NCI-H1436 treated with DMSO at 0.1 percent for 48 hours (cell line): ENCODE measurements at regions not wholly inside any gene's neighbourhood (a gene's known extent, or its start where the extent isn't known, plus 50 kb on each side); places are given as distances from the start of the nearest gene placed in this dataset.

Experiments
- DNase-seq: peaks from one replicate; lab custom pipeline; 2025; lab: John Stamatoyannopoulos, UW

DNA sequence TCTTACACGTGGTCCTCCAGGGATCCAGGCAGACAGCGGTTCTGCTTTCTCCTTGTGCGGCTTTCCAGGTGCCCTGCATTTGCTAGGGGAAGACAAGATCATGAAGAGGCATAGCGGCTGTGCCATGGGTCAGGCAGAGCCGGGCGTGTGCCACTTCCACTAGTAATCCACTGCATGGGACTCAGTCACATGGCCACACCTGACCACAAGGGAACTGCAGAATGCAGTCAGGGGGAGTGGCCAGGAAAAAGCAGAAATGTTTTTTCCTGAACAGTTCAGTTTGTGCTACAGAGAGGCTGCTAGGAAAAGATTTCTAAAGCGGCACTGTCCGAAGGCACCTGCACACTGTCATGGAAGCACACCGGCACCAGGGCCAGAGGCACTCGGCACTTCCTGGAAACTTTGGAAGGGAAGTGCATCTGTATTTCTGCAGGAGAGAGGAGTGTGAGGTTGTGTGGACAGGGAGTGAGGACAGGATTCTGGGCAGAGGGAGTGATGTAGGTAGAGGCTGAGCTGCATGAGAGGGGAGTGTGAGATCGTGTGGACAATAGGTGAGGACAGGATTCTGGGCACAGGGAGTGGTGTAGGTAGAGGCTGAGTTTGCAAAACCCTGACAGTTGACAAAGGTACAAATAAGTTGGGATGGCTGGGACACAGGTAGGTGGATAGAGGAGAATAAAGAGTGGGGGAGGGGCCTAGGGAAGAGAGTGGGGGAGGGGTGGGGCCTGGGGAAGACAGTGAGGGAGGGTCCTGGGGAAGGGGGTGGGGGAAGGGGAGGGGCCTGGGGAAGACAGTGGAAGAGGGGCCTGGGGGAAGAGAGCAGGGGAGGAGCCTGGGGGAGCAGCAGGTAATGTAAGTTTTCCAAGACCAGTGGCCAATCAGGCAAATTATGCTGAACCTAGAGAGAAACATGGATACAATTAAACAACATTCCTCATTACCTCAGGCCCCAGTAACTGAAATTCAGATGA, 1436.3 kb downstream of the TBC1D22A start:
- no peak for DNase-seq

DNA sequence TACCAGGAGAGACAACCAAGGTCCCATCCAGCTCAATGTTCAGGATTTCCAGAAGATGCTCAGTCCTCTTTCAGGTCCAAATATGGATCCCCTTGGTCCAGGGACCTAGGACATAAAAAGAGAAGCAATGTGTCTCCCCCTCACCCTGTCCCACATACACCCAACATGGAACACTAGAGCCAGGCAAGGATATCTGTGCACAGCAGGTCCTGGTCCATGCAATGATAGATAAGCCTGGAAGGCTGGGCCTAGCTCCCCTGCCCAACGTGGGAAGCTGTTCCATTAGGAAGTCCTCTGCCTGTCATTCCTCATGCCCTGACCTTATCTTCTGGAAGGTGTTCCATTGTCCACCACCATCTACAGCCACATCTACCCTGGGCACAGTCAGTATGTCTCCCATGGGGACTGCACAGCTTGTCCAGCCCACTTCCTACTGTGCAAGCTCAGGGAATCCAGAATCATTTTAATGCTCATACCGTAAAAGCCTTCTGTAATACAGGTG, 1434.8 kb downstream of the TBC1D22A start:
- DNase-seq = no peak

DNA sequence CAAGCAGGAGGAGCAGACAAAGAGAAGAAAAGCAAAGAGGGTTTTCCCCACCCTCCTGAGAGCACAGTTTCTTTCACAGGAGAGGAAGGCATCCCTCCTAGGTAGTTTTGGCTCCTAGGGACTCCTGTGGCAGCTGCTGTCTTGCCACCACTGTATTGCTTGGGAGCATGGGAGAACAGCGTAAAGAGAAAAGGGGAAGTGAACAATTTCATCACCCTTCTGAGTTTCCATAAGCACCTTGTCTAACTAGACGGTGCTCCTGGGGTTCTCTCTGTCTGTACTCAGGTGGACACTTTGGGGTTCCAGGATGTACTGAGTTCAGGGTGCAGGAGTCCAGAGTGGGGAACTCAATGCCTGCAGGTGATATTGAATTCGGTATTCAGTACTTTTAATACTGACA, 1430.5 kb downstream of the TBC1D22A start:
- no peak for DNase-seq

DNA sequence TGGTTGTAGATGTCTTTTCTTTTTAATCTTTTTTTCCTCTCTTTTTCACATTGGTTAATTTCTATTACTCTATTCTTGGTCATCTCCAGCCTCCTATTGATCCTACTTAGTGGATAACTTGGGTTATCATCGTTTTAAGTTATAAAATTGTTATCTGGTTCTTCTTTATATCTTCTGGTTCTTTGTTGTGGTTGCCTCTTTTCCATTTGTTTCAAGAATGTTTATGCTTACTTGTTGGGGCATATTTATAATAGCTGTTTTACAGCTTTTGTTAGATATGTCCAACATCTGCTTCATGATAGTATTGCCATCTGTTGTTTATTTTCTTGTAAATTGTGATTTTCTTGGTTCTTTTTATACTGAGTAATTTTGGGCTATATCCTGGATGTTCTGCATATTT, 1429.6 kb downstream of the TBC1D22A start:
- DNase-seq = no peak

DNA sequence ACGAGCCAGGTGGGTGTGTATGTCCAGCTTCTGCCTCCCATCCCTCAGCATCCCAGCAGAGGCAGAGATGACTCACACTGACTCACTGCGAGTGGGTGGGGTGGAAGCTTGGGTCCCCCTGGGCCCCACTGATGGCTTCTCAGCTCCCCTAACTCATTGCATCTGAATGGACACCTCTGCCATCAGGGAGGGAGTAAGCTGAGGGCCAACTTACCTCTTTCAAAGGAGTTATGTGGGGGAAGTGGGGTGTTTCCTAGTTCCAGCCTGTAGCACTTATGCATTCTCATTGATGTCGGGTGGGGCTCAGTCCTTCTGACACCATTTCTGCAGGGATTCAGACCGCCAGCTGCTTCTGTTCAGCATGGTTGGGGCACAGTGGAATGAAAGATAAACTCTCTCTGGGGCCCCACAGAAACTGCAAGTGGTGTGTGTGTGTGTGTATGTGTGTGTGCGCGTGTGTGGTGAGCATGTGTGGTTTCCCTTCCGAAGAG, 1425.8 kb downstream of the TBC1D22A start:
- DNase-seq = no peak

DNA sequence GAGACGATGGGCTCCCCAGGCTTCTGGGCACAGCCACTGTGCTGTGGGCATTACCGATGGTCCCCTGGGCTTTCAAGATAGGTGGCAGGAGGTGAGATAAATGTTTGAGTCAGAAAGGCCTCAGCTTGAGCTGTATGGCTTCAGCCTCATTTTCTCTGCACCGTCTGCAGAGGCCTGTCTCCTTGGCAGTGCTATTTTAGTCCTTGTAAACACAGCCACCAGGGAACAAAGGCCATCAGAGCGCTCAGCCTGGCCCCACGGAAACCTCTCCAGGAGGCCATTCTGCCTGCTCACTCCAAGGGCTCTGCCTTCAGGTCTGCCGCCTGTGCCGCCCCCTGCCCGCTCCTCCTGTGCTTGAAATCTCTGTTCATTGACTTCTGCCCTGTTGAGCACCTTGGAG, 1424.9 kb downstream of the TBC1D22A start:
- DNase-seq = no peak

DNA sequence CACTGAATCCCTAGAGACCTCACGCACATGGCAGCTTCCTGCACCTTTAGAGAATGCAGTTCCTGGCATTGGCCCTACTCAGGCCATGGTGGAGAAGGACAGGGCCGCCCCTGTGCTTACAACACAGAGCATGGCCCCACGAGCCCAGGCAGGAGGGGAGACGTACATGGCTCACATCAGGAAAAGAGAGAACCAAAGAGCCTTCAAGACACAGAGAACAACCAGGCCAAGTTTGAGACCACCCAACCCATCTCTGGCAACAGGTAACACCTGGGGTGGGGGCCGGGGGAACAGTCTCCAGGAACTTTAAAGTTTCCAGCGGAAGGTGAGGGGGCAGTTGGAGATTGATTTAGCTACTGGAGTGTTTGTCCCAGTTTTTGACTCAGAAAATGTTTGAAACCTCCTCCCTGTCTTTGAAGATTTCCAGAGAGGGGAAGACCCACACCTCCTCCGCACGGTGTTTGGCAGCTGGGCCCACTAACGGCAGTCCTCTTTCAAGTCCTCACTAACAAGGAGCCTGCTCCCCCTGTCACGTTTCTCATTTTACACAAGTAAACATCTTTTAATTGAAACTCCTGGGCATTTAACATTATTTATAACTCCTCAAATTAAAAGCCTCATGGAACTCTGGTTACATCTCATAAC, 1423.8 kb downstream of the TBC1D22A start:
- DNase-seq = no peak

DNA sequence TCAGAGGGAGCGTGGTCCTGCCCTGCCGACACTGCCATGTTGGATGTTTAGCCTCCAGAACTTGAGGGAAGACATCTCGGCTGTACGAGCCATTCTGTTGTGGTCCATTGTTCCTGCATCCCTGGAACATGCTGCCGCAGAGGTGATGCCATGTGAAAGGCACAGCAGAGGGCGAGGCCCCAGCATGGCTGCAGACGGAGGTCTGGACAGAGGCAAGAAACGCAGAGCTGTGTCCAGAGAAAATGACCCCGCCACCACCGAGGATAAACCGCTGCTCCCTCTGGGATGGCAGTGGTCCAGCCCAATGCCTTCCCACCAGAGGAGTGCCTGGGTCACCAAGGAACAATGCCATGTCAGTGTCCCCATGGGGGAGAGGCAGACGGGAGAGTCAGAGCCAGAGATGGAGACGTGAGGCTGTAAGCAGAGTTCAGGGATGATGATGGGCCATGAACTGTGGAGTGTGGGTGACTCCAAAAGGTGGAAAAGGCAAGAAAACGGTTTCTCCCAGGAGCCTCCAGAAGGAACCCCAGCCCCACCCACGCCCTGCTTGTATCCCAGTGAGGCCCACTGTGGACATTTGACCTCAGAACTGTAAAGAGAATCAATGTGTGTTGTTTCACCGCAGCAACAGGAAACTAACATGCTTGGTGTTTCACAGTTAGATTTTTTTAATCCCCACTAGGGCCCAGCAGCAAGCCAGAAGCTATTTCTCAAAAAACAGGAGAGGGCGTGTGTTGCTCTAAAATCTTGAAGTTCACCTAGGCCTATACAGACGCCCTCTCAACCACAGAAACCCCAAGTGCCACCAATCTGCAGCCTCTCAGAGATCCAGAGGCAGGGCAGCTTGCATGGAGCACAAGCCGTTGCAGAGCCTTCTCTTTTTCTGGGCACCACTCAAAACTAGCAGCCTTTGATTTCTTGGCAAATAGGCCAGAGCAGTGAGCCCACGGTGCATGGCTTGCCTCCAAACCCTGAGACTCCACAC, 1422.9 kb downstream of the TBC1D22A start:
- DNase-seq = no peak

DNA sequence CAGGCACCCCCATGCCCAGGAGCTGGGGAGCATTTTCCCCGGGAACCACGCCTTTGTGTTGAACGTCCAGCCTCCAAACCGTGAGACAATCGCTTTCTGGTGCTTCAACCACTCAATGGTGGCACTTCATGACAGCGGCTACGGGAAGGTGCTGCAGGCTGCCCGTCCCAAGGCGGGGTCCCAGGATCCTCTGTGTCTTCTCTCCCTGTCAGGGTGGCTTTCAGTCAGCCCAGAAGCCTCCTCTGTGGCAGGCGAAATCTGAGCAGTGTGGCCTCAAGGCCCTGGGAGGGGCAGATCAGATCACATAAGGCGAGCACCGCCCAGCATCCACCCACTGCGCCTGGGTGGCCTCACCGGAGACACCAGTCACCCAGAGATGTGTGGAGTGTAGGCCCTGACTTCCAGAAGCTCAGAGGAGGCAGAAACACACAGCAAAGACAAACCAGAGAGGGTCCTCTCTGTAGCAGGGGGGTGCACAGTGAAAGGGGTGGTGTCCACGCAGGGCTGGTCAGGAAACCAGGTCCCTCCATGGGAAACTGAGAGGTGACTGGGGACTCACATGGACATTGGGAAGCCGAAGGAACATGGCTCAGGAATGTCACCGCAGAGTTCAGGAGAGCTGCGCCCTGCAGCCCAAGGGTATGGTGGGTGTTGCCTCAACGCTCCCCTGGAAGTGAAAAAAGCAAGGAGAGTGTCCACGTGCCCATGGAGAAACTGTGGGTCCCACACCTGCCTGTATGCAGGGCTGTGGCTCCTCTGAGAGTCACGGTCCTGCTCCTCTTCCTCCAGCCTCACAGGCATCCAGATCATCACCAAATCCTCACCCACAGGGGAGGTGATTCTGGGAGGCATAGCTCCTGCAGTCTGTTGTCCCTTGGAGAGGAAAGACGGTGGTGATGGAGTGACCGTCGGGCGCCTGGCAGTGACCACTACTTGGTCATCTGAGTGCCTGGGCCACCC, 1420.7 kb downstream of the TBC1D22A start:
- no peak for DNase-seq

DNA sequence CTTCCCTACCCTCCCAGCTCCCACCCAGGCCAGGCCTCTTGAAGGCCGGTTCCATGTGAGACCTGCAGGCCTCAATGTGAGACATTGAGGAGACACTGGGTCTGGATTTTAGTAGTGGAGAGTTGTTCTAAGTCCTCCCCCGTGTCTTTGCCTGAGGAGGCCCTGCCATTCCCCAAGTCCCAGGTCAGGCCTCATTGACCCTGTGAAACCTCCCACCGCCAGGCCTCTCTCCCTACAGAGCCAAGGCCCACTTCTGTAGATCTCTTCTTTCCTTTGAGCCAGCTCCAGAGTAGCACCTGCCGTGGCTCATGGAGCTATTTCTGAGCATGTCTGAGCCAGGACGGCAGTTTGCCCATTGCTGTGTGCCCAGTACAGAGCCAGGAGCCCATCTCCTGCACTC, 1419.6 kb downstream of the TBC1D22A start:
- no peak for DNase-seq

DNA sequence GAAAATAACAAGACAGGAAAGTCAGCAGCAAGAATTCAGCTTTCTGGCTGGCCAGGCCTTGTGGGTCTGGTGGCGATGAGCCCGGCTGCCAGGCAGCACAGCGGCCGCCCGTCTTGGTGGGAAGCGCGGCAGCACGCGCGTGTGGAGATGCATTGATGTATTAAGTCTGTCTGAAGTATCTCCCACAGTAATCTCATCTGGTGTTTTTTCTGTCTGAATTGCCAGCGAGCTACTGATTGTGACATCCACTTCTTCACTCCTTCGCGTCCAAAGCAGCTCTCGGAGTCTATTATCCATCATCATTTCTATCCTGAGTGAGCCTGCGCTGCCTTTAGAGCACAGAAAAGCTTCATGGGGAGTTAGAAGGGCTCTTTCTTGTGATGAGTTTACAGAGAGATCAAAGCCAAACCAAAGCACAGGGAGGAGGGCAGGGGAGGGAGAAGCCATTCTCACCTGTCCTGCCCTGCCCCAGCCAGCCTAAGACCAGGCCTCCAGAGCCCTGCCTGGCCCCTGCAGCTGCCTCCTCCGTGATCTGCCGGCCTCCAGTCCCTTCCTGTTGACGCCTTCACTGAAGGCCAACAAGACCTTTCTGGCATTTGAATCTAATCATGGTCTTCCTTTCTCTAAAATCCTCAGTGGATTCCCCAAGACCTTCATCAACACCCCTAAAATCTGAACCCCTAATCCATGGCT, 1419.0 kb downstream of the TBC1D22A start:
- no peak for DNase-seq

DNA sequence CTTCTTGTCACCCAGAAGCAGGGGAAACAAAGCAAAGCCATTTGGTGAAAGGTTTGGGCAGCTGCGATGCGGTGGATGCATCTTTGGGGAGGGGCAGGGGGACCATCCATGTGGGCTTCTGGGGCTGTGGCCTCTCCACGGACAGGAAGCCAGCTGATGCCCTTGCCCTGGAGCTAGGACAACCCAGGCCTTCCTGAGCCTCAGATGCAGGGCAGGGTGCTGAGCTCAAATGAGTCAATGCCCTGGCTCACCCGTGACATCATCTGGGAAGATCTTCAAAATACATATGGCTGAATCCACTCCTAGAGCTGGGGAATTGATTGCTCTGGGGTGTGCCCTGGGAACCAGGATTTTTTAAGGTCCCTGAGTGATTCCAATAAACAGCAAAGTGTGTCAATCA, 1418.2 kb downstream of the TBC1D22A start:
- DNase-seq = no peak

DNA sequence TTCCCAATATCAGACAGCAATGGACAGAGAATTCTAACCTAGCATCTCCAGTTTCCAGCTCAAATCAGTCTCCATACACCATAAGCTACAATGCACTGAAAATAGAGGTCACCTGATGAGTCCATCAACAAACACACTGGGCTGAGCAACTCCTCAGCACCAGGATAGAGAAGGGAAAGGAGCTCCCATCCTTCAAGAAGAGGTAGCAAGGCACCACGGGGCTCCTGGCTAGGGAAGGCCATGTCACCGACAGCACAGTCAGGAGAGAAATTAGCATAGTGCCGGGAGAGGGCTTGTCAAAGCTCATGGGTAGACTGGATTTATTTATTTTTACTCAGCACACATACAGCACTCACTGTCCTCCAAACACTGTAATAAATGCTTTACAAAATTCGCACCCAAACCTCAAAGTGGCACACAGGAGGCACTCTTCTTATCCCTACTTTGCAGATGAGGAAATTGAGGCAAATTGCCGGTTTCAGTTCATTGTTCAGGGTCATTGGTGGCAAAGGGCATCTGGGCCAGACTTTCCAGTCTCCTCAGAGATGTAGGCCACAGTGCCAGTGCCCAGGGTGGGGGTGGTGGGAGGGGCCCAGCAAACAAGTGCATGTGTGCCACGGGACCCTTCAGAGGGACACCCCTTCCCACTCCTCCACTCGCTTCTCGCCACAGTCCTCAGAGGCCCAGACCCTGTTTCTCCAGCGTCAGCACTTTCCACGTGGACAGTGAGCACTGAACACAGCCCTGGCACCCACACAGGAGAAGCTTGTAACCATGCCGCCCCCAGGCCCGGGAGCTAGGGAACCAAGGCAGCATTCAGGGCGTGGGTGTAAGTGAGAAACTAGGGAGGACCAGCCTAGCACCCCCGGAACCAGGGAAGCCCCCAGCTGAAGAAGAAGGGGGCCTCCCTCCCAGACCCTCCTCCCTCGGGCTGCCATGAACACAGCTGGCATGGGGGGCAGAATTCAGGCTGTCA, 1417.4 kb downstream of the TBC1D22A start:
- no peak for DNase-seq

DNA sequence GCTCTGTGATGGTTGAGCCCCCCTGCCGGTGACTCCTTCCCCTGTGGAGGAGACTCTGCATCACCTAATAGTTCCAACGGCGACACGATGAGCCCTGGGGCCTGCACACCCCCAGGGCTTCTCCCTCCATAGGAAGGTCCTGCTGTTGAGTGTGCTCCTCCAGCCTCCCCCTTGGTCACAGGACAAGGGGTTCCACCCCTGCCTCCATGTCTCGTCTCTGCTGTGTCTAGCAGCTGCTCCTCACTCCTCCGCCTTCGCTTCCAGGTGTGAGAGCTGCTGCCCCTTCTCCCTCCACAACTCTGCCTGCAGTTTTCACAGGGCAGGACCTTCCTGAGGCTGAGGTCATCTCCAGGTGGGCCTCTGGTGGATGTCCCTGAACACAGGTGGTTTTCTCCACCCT, 1416.1 kb downstream of the TBC1D22A start:
- DNase-seq = no peak

DNA sequence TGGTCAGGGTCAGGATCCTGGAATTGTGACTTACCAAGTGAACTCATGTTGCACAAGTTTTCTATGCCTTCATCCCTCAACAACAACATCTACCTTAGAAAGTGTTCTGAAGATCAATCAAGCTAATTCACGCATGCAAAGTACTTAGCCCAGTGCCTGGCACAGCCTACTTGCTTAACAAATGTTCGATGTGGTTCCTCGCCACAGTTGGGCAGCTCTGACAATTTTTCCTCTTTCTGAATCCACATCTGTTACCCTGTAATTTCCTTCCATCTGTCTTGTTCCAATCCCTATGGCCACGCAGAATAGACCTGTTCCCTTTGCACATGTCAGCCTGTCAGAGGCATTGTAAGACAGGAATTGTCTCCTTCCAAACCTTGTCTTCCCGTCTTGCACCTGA, 1415.2 kb downstream of the TBC1D22A start:
- no peak for DNase-seq

DNA sequence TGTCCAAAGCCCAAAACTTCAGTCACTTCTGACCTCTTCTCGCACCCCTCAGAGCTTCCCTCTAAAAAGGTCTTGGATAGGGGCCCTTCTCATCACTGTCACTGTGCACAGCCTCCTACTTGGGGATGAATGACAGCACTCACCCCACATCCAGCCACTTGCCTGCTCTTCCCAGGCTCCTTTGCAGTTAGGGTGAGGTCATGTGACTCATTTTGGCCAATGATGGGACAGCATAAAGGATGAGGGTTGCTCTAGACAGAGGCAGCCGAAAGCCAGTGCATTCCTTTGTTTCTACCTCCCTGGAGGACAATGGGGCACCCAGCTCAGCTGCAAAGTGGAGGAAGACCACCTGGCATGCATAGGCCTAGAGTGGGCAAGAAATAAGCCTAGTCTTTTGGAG, 1413.3 kb downstream of the TBC1D22A start:
- no peak for DNase-seq

DNA sequence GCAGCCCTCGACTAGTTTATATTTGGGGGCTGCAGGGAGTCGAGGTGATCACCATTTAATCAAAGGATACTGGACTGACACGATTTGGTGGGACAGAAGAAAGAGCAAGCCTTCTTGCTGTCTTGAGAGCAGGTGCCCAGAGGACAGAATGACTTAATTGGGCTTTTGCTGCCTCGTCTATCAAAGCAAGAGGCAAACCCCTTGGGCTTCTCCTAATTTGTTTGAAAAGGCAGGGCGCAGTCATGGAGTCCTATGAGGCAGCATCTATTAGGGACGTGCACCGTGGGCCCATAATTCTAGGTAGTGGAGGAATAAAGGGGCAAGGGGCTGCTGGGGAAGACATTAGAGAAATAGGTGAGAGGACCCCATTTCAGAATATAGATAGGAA, 1411.3 kb downstream of the TBC1D22A start:
- DNase-seq = no peak

DNA sequence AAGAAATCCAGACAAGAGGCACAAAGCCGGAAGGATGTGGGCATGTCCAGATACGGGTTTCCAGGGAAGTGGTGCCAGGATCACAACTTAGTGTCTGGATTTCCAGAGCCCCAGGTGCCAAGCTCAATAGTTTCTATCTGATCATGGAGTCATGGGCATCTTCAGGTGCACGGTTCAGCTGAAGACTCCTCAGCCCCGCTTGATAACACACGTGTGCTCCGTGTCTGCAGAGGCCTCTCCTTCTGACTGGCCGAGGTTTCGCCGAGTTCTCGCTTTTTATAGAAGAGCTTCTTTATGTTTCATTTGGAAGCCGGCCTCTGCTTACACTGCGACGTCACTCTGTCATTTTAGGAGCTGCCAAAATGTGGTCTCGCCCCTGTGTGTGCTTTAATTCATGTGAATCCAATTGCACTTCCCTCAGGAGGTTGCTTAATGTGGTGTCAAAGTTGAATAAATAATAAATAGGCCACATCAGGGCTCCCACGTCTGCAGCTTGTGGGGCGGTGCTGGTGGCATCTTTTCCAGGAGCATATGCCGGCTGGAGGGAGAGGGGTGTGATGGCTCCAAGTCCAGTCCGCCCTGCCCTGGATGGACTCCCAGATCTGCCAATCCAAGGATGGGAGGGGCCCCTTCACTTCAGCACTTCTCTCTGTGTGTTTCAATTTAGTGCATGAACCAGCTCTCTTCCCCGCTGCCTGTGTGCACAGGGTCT, 1410.8 kb downstream of the TBC1D22A start:
- DNase-seq = no peak
